HUES48 (cell line): ENCODE measurements at regions not wholly inside any gene's neighbourhood (a gene's known extent, or its start where the extent isn't known, plus 50 kb on each side); places are given as distances from the start of the nearest gene placed in this dataset.

Experiments
- H3K27ac ChIP-seq: one replicate; pipeline ENCODE4 v1.7.0; 2013; ENCODE audit warnings: low read depth, low read length, inconsistent platforms
- H3K27me3 ChIP-seq: 2 replicates; pipeline ENCODE4 v1.6.1; 2013; ENCODE audit warnings: mild to moderate bottlenecking, low read length; ENCODE audit not compliant: control insufficient read depth, insufficient read depth
- H3K36me3 ChIP-seq: 2 replicates; pipeline ENCODE4 v1.6.1; 2013; ENCODE audit warnings: low read length; ENCODE audit not compliant: control insufficient read depth, insufficient read depth
- H3K4me1 ChIP-seq: 2 replicates; pipeline ENCODE4 v1.6.1; 2013; ENCODE audit warnings: mild to moderate bottlenecking, low read length; ENCODE audit not compliant: control insufficient read depth, insufficient read depth
- H3K4me3 ChIP-seq: 2 replicates; pipeline ENCODE4 v1.5.1; 2013; ENCODE audit warnings: mild to moderate bottlenecking, low read depth, low read length
- H3K9ac ChIP-seq: 2 replicates; pipeline ENCODE4 v1.6.1; 2013; ENCODE audit warnings: mild to moderate bottlenecking, low read depth, low read length, moderate library complexity
- H3K9me3 ChIP-seq: 2 replicates; pipeline ENCODE4 v1.6.1; 2013; ENCODE audit warnings: low read length; ENCODE audit not compliant: control insufficient read depth, insufficient read depth

GRCh38 chr2:20130160-20130560 lies 78.7 kb upstream of the LAPTM4A start:
- H3K9me3 ChIP-seq = no peaks in the 10 kb centered on the region
- H3K27ac ChIP-seq = no peak overlapping the region
- no peak overlapping the region for H3K4me3 ChIP-seq
- no peaks in the 10 kb centered on the region for H3K36me3 ChIP-seq
- no peak overlapping the region for H3K9ac ChIP-seq
- no peaks in the 10 kb centered on the region for H3K27me3 ChIP-seq
- H3K4me1 ChIP-seq = no peaks in the 10 kb centered on the region; the same call in 1 of the 2 replicates

- Histone ChIP-seq H3K9ac (no peak overlapping the region), H3K27me3 (no peaks in the 10 kb centered on the region), H3K27ac (no peak overlapping the region), H3K4me1 (no peaks in the 10 kb centered on the region; the same call in 1 of the 2 replicates), H3K9me3 (no peaks in the 10 kb centered on the region), H3K4me3 (no peak overlapping the region), H3K36me3 (no peaks in the 10 kb centered on the region)
Measured at GRCh38 chr2:20129331-20130159, 78.1 kb upstream of the LAPTM4A start.

DNA sequence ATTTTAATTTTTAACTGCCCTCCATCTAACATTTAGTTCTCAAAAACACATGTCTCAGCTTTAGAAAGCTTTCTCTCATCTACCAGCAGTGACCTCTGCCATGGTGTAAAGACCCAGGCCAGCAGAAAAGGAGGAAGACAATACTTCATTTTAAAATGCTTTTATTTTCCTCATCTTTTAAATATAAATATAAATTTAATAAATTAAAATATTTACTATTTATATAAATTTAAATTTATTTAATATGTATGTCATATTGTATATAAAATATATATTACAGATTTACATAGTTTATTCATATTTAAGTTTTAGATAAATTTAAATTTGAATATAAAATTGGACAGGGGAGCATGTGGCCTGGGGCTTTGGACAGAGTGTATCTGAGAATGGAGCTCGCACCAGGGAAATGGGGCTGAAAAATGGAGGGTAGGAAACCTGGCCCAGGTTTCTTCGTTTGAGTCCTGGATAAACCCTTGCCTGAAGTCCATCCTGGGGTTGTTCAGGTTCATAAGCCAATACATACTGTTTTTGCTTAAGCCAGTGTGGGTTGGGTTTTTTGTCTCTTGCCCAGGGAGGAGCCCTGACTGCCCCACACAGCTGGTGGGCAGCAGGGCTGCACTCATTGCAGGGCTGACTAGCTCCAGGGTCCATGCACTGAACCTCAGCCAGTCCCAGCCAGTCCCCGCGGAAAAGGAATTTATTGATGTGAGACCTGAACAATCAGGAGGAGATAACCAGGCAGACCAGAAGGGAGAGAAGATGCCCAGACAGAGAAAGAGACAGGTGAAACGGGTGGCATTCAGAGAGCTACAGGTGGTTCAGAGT lies 77.3 kb upstream of the LAPTM4A start:
- no peak overlapping the region for H3K4me3 ChIP-seq
- no peaks in the 10 kb centered on the region; the same call in 1 of the 2 replicates for H3K4me1 ChIP-seq
- no peak overlapping the region for H3K9ac ChIP-seq
- no peak overlapping the region for H3K27ac ChIP-seq
- H3K36me3 ChIP-seq = no peaks in the 10 kb centered on the region
- H3K9me3 ChIP-seq = no peaks in the 10 kb centered on the region
- H3K27me3 ChIP-seq = no peaks in the 10 kb centered on the region

DNA sequence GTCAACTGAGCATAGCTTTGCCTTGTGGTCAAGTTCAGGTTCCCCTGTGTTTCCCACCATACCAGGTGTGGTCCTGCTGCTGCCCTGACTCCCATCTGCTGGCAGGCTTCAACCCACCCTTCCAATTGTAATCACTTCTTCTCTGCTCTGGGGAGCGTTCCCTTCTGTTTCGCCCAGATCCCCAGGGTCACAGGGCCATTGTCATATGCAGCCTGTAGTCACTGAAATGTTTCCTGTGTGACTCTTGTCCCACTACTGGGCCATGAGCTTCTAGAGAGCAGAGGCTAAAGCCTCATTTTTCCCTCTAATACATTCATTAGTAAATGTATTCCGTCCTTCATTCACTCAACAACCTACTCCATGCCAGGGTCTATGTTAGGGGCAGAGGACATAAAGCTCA lies 75.0 kb upstream of the LAPTM4A start:
- H3K4me1 ChIP-seq = no peaks in the 10 kb centered on the region
- H3K36me3 ChIP-seq = no peaks in the 10 kb centered on the region
- H3K4me3 ChIP-seq = no peak overlapping the region
- no peaks in the 10 kb centered on the region for H3K27me3 ChIP-seq
- no peaks in the 10 kb centered on the region for H3K9me3 ChIP-seq
- H3K9ac ChIP-seq = no peak overlapping the region
- H3K27ac ChIP-seq = no peak overlapping the region

DNA sequence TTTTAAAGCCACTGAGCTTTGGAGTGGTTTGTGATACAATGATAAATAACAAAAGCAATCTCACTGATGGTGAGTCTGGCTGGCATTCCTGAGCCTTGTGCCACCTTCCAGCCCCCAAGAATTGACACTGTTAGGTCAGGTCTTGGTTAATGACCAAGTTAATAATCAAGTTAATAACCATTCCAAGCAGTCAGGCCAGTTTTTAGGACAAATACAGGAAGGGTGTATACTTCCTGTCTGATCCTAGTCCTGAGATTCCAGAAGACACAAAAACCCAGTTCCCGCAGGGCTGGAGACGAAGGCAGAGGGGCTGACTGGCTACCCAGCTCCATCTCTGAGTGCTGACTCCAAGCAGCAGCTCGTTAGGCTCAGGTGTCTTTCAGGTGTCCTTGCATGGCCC lies 74.6 kb upstream of the LAPTM4A start:
- Histone ChIP-seq H3K9me3 (no peaks in the 10 kb centered on the region), H3K4me3 (no peak overlapping the region), H3K9ac (no peak overlapping the region), H3K4me1 (no peaks in the 10 kb centered on the region), H3K27me3 (no peaks in the 10 kb centered on the region), H3K36me3 (no peaks in the 10 kb centered on the region), H3K27ac (no peak overlapping the region)

GRCh38 chr2:20125616-20126015 lies 74.2 kb upstream of the LAPTM4A start:
- Histone ChIP-seq H3K27me3 (no peaks in the 10 kb centered on the region), H3K27ac (no peak overlapping the region), H3K36me3 (no peaks in the 10 kb centered on the region), H3K4me3 (no peak overlapping the region), H3K9ac (no peak overlapping the region), H3K4me1 (no peaks in the 10 kb centered on the region), H3K9me3 (no peaks in the 10 kb centered on the region)

GRCh38 chr2:20125164-20125563 lies 73.7 kb upstream of the LAPTM4A start:
- no peaks in the 10 kb centered on the region for H3K9me3 ChIP-seq
- no peak overlapping the region for H3K9ac ChIP-seq
- no peaks in the 10 kb centered on the region for H3K36me3 ChIP-seq
- no peaks in the 10 kb centered on the region for H3K4me1 ChIP-seq
- H3K27me3 ChIP-seq = no peaks in the 10 kb centered on the region
- no peak overlapping the region for H3K27ac ChIP-seq
- no peak overlapping the region for H3K4me3 ChIP-seq

DNA sequence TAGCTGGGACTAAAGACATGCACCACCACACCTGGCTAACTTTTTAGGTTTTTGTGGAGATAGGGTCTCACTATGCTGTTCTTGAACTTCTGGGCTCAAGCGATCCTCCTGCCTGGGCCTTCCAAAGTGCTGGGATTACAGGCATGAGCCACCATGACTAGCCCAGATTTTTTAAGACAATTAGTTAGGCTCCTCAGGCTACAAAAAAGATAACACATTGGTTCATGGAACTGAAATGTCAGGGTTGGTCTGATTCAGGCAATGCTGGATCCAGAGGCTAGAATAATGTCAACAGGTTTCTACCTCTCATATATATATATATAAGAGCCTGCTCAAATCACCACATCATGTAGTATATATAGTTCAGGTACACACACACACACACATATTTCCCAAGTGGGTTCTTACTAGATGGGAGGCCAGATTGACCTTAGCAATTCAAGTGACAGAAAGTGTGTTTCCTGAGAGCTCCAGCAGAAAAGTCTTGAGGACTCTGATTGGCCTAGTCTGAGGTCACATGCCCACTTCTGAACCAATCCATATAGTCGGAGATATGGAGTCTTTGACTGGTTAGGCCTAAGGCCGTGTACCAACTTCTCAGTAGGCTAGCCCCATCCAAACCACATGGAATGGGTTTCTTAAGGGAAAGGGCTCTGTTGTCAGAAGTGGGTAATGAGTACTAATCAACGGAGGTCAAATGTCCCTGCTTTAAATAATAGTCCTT lies 72.6 kb upstream of the LAPTM4A start:
- Histone ChIP-seq H3K9me3 (no peaks in the 10 kb centered on the region), H3K27ac (no peak overlapping the region), H3K9ac (no peak overlapping the region), H3K36me3 (no peaks in the 10 kb centered on the region), H3K4me3 (no peak overlapping the region), H3K27me3 (no peaks in the 10 kb centered on the region), H3K4me1 (no peaks in the 10 kb centered on the region)

DNA sequence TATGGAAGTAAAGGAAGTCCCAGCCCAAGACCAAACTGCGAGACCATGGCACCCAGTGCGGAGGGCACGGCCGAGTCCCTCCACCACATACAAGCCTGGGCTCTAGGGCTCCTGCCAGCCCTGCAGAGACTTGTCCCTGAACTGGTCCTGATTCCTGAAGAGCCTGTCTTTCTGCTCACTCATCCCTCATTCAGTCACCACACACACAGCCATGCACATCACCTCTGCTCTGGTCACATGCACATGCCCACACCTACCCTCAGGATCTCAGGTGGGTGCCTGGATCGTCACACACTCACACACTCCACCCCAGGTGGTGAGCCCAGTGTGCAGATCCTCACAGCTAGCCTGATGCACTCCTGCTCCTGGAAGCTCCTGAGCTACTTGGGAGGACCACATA lies 71.4 kb upstream of the LAPTM4A start:
- Histone ChIP-seq H3K9ac (no peak overlapping the region), H3K27ac (no peak overlapping the region), H3K9me3 (no peaks in the 10 kb centered on the region), H3K36me3 (no peaks in the 10 kb centered on the region), H3K27me3 (no peaks in the 10 kb centered on the region), H3K4me1 (no peaks in the 10 kb centered on the region), H3K4me3 (no peak overlapping the region)

GRCh38 chr2:20120569-20121416 lies 69.4 kb upstream of the LAPTM4A start:
- no peaks in the 10 kb centered on the region for H3K27me3 ChIP-seq
- no peaks in the 10 kb centered on the region for H3K36me3 ChIP-seq
- no peaks in the 10 kb centered on the region for H3K9me3 ChIP-seq
- no peaks in the 10 kb centered on the region for H3K4me1 ChIP-seq
- no peak overlapping the region for H3K4me3 ChIP-seq
- no peak overlapping the region for H3K9ac ChIP-seq
- no peak overlapping the region for H3K27ac ChIP-seq
